ENCODE measurements at regions not wholly inside any gene's neighbourhood (a gene's known extent, or its start where the extent isn't known, plus 50 kb on each side); places are given as distances from the start of the nearest gene placed in this dataset.

DNA sequence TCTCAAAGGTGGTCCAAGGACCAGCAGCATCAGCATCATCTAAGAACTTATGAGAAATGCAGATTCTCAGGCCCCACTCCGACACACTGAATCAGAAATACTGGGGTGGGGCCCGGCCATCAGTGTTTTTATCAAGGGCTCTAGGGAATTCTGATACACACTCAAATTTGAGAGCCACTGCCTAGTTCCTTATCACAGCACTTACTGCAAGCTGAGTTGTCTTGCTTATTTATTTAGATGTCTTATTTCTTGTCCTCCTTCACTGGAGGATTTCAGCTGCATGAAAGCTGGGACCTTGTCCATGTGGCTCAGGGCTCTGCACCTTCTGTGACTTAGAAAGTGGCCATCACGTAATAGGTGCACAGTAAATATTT lies 139.4 kb upstream of the RREB1 start (continued):
- TF ChIP-seq ZNF639 (CRISPR knock-in tag; conservative IDR thresholded peaks at IDR 0.05 in 1 of 2, IDR thresholded peaks at IDR 0.05 in 1 of 2), result peak in 1 of 2 experiments; percentile 33; a peak in 2 of 4 replicates
- no peak for TF ChIP-seq EP300 (IDR thresholded peaks at IDR 0.05; ENCODE audit: low read length)
- peak; percentile 21; the same call in 1 of the 2 replicates for TF ChIP-seq BCOR (IDR thresholded peaks at IDR 0.05)
- no peak for TF ChIP-seq BRD4 (IDR thresholded peaks at IDR 0.05)
- no peak for TF ChIP-seq ZEB2 (IDR thresholded peaks at IDR 0.05)
- TF ChIP-seq ZNF57 (CRISPR knock-in tag; IDR thresholded peaks at IDR 0.05), result no peak
- no peak for TF ChIP-seq HINFP (tag; conservative IDR thresholded peaks at IDR 0.05; ENCODE audit: low read depth)
- peak; percentile 7; the same call in 1 of the 2 replicates for TF ChIP-seq ZNF24 (IDR thresholded peaks at IDR 0.05)
- TF ChIP-seq THRAP3 (IDR thresholded peaks at IDR 0.05; ENCODE audit: borderline replicate concordance), result no peak
- no peak for TF ChIP-seq RAD21 (CRISPR knock-in tag; conservative IDR thresholded peaks at IDR 0.05 in 1 of 2, IDR thresholded peaks at IDR 0.05 in 1 of 2)
- TF ChIP-seq CTCFL (IDR thresholded peaks at IDR 0.05; ENCODE audit: borderline replicate concordance, insufficient read depth, low read depth, low read length, poor library complexity, severe bottlenecking), result no peak
- TF ChIP-seq, protein P1, sequence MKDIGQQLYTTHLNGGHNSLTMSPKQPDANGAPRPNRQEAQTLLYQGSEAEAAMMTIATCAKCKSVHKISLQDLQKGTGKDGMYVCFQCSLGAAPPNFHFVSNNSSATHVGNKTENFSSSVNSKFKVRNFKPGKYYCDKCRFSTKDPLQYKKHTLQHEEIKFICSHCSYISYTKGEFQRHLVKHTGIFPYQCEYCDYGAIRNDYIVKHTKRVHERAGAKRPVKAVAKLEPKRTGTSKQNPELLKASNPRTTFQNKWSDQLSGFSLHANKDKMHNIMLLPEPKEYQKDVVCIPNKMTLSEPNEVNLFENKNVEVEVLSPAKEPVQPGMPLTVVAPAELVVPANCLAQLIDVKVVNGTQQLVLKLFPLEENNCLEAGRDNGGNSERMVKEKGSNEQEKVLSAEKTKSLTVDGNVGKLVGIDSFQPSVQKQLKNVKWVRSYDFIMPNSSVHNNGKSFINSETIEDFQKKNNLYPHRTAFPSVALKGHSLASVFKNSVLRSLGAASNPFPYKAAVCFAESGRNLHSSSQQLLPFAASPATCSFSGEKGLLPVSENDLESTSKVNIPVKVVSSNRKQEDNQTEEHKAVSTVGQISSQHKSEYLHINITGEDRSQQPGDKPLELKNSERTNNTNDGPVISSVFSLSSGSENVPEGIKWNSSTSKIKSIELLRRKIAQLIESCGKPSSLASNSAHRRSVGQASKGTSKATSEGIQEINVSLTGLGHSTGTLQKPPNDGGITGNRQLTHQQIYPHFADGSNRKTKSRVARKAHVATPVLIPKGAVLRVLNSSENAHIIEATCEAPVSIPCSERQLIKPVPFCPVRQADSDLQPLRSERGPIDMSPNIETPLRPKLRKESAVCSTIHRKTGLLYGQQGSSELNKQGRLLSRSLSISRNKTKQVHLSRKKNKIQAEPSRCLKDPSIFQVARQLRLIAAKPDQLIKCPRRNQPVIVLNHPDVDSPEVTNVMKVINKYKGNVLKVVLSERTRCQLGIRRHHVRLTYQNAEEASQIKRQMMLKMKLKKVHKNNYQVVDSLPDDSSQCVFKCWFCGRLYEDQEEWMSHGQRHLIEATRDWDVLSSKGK (CRISPR knock-in tag; IDR thresholded peaks at IDR 0.05), result no peak
- no peak for TF ChIP-seq ZNF253 (CRISPR knock-in tag; conservative IDR thresholded peaks at IDR 0.05)
- no peak for TF ChIP-seq HOMEZ (CRISPR knock-in tag; IDR thresholded peaks at IDR 0.05)
- TF ChIP-seq NFE2 (IDR thresholded peaks at IDR 0.05; ENCODE audit: low read depth), result no peak
- TF ChIP-seq RBM34 (IDR thresholded peaks at IDR 0.05; ENCODE audit: borderline replicate concordance, insufficient read depth, low read length), result no peak

All from K562 (cell line).